Endothelial cell (in vitro differentiated cells): ENCODE measurements at regions not wholly inside any gene's neighbourhood (a gene's known extent, or its start where the extent isn't known, plus 50 kb on each side); places are given as distances from the start of the nearest gene placed in this dataset.

Experiments used
- DNase-seq: peaks from one replicate; pipeline ENCODE4 v3.0.0; 2021; ENCODE audit warnings: low spot score
- H3K27ac Mint-ChIP-seq: one replicate; pipeline ENCODE4 v1.8.0; 2021; ENCODE audit warnings: mixed read lengths, inconsistent platforms; ENCODE audit not compliant: unreplicated experiment
- H3K27me3 Mint-ChIP-seq: one replicate; pipeline ENCODE4 v1.8.0; 2021; ENCODE audit warnings: mild to moderate bottlenecking, moderate library complexity, mixed read lengths, inconsistent platforms; ENCODE audit not compliant: unreplicated experiment
- H3K36me3 Mint-ChIP-seq: one replicate; pipeline ENCODE4 v1.8.0; 2021; ENCODE audit warnings: mild to moderate bottlenecking, low read depth, mixed read lengths, inconsistent platforms; ENCODE audit not compliant: unreplicated experiment
- H3K4me1 Mint-ChIP-seq: one replicate; pipeline ENCODE4 v1.8.0; 2021; ENCODE audit warnings: mild to moderate bottlenecking, mixed read lengths, inconsistent platforms; ENCODE audit not compliant: unreplicated experiment
- H3K4me3 Mint-ChIP-seq: one replicate; pipeline ENCODE4 v1.8.0; 2021; ENCODE audit warnings: mild to moderate bottlenecking, mixed read lengths, inconsistent platforms; ENCODE audit not compliant: unreplicated experiment
- H3K9me3 Mint-ChIP-seq: one replicate; pipeline ENCODE4 v1.8.0; 2021; ENCODE audit warnings: mixed read lengths, inconsistent platforms; ENCODE audit not compliant: unreplicated experiment
- CTCF ChIP-seq: fragments of 200-600 bp; sonication (generic); IDR thresholded peaks from one replicate; pipeline ENCODE4 v1.5.0; 2021; ENCODE audit warnings: antibody characterized with exemption; ENCODE audit not compliant: unreplicated experiment

- peaks cover 5% of the 10 kb centered on the region for H3K36me3 Mint-ChIP-seq
These were observed 129.0 kb downstream of the MIAT start for GRCh38 chr22:26786398-26786797.

GRCh38 chr22:26789951-26790350 is 132.6 kb downstream of the MIAT start:
- no peak overlapping the region for H3K27ac Mint-ChIP-seq

More at GRCh38 chr22:26786398-26786797, 129.0 kb downstream of the MIAT start:
- Mint-ChIP-seq H3K27me3 (peaks cover 2% of the 10 kb centered on the region), H3K4me1 (no peaks in the 10 kb centered on the region), H3K4me3 (no peak overlapping the region), H3K9me3 (no peaks in the 10 kb centered on the region), H3K27ac (no peak overlapping the region)
- no peak for TF ChIP-seq CTCF
- DNase-seq = no peak

GRCh38 chr22:26792522-26792921 is 135.1 kb downstream of the MIAT start:
- Mint-ChIP-seq H3K36me3 (no peaks in the 10 kb centered on the region), H3K4me1 (no peaks in the 10 kb centered on the region), H3K27me3 (peaks cover 2% of the 10 kb centered on the region), H3K27ac (no peak overlapping the region), H3K9me3 (no peaks in the 10 kb centered on the region), H3K4me3 (no peak overlapping the region)
- DNase-seq = no peak
- TF ChIP-seq CTCF = no peak

More at GRCh38 chr22:26789951-26790350, 132.6 kb downstream of the MIAT start:
- H3K9me3 Mint-ChIP-seq = no peaks in the 10 kb centered on the region
- no peak for DNase-seq
- TF ChIP-seq CTCF = no peak
- H3K36me3 Mint-ChIP-seq = no peaks in the 10 kb centered on the region
- H3K27me3 Mint-ChIP-seq = peaks cover 2% of the 10 kb centered on the region
- no peaks in the 10 kb centered on the region for H3K4me1 Mint-ChIP-seq
- no peak overlapping the region for H3K4me3 Mint-ChIP-seq

- Mint-ChIP-seq H3K9me3 (no peaks in the 10 kb centered on the region), H3K27ac (no peak overlapping the region), H3K4me1 (peaks cover 2% of the 10 kb centered on the region), H3K4me3 (no peak overlapping the region), H3K36me3 (peaks cover 5% of the 10 kb centered on the region), H3K27me3 (peaks cover 2% of the 10 kb centered on the region)
- TF ChIP-seq CTCF = no peak
- DNase-seq = no peak
These were observed 139.4 kb downstream of the MIAT start for GRCh38 chr22:26796785-26797184.

GRCh38 chr22:26797910-26798309 is 140.5 kb downstream of the MIAT start:
- H3K27me3 Mint-ChIP-seq = peaks cover 2% of the 10 kb centered on the region
- no peak overlapping the region for H3K27ac Mint-ChIP-seq
- DNase-seq = peak; percentile 33
- H3K36me3 Mint-ChIP-seq = peaks cover 5% of the 10 kb centered on the region
- no peak for TF ChIP-seq CTCF
- no peaks in the 10 kb centered on the region for H3K9me3 Mint-ChIP-seq
- H3K4me1 Mint-ChIP-seq = peaks cover 2% of the 10 kb centered on the region
- H3K4me3 Mint-ChIP-seq = no peak overlapping the region
